Suppressor macrophage treated with lipopolysaccharide for 4 hours (primary cell): ENCODE measurements at regions not wholly inside any gene's neighbourhood (a gene's known extent, or its start where the extent isn't known, plus 50 kb on each side); places are given as distances from the start of the nearest gene placed in this dataset.

Source experiments
- DNase-seq: peaks from one replicate; pipeline ENCODE4 v3.0.0-alpha.2; 2020

DNA sequence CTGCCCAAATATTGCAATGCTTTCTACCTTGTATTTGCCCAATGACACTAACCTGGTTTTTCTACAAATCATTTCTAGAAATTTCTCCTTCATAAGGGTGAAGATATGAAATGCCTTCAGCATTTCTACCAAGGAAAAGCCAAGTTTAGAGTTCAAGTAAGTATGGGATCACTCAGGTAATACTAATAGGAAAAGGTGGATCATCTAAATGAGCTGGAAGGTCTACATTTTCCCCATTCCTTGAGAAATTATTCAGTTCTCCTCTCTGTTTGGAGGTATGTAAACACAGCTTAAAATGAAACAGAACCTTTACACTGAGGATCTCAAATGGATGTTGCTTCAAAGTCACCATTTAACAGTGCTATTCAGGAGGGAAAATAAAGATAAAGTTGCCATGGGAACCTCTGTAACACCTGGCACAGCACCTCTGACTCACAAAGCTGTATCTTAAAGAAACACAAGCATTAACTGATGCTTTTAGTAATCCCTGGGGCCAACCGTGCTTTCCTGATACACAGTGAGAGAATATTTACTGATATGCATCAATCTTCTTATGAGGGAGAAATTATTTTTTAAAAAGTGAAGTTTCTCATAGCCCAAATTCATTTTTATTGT is 161.3 kb downstream of the DRD1 start:
- no peak for DNase-seq

DNA sequence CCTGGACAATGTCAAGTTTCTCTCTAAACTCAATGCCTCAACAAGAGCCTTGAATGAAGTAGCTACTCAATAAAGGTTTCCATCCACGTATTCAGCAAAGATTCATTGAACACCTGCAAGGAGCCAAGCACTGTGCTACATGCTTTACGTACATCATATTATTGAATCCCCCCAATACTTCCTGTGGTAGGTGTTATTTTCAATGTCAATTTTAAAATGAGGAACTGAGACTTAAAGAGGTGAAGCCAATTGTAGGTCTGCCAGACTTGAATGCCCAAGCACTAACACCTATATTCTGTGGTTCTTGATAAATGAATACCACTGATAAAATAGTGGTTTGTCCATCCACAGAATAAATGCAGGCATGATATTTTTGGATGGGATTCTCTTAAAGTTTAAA is 162.3 kb downstream of the DRD1 start:
- no peak for DNase-seq

GRCh38 chr5:175281257-175281656 is 162.7 kb downstream of the DRD1 start:
- no peak for DNase-seq

GRCh38 chr5:175279506-175279905 is 164.5 kb downstream of the DRD1 start:
- no peak for DNase-seq

DNA sequence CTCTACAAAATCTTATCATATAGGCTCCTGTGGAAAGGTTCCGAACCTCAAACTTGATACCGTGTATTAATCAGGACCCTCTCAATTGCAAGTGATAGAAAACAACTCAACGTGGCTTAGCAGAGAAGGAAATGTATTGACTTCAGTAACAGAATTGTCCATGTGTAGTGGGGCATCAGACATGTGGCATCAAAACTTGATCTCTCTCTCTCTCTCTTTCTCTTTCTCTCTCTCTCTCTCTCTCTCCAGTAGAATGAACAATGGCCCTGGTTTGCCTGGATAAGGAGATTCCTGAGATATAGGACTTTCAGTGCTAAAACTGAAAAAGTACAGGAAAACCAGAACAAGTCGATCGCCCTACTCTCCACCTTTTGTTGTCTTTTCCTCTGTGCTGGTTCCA is 168.2 kb downstream of the DRD1 start:
- no peak for DNase-seq

DNA sequence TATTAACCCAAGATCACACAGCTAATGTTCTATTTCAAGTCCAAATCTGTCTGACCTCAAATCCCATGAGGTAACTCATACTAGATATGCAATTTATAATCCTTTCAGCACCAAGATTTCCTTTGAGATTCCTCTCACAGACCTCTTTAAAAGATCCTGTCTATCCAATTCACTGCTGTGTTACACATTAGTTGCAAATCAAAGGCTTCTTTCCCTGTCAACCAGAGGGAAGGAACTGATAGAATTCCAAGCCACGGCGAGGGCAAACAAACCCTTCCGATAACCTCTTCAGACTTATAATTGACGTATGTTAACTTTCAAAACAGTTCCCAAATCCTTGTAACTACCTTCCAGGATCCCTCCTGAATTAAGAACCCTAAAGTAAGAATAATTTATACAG is 168.9 kb downstream of the DRD1 start:
- no peak for DNase-seq

DNA sequence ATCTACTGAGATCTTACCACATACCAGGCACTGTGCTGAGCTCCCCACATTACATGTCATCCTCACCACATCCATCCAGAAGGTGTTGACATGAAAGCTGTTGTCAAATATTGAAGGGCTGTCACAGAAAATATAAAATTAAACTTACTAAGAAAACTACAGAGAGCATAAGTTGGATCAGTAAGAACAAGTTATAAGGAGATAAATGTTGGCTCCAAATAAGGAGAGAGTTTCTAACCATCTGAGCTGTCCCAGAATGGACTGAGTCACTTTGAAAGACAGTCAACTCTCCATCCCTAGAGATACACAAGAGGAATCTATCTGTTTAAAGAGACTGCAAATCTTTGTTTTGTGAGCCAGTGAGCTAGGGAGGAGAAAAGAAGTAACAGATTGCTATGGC is 169.8 kb downstream of the DRD1 start:
- DNase-seq, result no peak

DNA sequence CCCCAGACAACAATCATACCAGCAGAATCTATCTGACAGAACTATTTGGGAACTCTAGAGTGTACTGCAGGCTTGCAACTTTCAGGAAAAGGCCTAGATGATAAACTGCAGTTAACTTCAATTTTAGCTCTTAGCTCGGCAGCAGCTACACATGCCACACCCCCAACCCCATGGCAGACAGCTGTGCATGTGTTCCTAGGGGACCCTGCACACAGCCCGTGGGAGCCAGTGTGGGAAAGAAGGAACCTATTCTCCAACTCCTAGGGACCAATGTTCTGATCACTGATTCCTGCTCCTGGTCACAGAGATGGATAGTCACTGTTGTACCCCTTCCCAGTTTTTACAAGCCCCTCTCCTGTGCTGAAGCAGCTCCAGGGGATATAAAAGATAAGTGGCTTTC is 179.6 kb downstream of the DRD1 start:
- no peak for DNase-seq

- no peak for DNase-seq
Measured at GRCh38 chr5:175263776-175264175, 180.2 kb downstream of the DRD1 start.

DNA sequence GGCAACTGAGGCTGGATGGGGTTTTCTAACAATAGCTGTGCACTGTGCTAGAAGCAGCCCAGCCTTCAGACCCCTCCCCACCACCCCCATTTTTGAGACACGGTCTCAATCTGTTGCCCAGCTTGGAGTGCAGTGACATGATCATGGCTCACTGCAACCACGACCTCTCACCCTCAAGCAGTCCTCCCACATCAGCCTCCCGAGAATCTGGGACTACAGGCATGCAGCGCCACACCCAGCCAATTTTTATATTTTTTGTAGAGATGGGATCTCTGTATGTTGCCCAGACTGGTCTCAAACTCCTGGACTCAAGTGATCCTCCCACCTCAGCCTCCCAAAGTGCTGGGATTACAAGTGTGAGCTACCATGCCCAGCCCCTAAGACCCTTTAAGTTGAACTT is 182.5 kb downstream of the DRD1 start:
- no peak for DNase-seq

DNA sequence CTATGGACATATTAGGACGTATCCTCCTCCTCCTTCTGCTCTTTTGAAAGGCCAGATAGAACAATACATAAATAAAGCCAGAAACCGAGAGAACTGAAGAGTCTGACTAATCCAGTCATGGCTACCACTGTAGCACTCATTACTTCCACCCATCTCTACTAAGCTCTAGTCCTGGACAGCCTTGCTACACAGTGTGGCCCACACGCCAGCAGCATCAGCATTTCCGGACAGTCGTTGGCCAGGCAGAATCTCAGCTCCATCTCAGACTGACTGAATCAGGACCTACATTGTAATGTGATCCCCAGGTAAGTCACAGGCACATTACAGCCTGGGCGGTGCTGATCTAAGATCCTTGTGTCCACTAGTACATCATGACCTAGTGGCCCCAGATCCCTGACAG is 182.9 kb downstream of the DRD1 start:
- no peak for DNase-seq

DNA sequence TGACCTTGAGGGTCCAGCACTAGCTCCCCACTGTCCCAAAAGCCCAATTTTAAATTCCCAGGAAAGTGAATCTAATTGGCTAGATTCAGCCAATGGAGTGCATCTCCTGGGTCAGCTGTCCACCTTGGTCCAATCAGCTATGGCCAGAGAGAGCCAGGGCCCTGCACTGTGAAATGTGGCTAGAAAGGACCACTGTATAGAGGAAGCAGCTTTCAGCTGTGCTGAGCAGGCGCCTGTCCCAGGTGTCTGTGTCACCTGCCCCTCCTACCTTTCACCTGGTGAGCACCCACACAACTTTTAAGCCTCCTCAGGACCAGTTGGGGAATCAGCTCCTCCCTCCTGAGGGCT is 186.2 kb downstream of the DRD1 start:
- DNase-seq, result no peak

DNA sequence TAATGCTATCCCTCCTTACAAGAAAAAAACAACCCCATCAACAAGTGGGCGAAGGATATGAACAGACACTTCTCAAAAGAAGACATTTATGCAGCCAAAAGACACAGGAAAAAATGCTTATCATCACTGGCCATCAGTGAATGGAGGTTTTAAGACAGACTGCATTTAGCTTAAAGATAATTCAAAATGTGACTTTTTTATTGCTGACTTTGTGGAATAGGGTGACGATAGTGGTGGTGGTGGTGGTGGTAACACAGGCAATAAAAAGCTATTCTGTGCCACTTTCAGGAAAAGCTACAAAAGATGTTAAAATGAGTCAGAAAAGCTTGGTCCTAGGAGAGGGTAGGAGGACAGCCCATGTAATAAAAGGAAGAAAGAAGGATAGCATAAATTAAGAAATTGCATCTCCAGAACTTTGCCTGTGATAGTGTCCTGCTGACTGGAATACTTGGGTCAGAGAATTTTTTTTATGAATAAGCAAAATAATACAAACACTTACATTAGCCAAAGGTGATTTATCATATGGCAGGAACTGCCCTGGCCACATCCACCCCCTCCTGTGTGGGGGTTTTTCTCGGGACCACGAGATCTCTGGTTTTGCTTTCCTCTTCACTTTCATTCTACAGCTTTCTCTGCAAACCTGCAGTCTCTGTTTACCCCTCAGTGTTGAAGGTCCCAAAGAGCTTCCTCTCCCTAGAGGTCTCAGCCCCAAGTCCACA is 186.7 kb downstream of the DRD1 start:
- no peak for DNase-seq

- no peak for DNase-seq
Measured at GRCh38 chr5:175254155-175254554, 189.8 kb downstream of the DRD1 start.

- no peak for DNase-seq
Measured at GRCh38 chr5:175253597-175253996, 190.4 kb downstream of the DRD1 start.

DNA sequence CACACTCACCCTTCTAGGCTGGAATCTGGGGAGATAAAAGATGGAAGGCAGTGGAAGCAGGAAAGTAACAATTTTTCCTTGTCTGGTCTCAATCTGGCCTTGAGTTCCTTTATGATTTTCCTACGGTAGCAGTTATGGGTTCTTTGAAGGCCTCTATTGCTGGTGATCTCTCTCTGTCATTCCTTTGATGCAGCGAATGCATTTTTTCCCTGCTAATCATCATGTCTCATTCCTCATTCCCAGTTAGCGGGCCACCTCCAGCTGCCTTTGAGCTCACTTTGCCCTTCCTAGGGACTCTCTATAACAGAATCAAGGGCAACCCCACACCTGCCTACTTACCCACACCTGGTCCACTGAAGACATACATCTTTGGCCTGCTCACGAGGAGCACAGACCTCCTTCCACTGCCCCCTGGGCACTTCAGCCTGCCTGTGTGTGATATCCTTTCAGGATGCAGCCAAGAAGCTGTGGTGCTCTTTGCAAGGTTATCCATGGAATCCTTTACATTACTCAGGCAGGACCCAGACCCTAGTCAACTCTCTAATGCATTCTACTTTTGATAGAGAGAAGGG is 191.7 kb downstream of the DRD1 start:
- DNase-seq, result no peak

- no peak for DNase-seq
Measured at GRCh38 chr5:175250426-175250825, 193.6 kb downstream of the DRD1 start.

- DNase-seq, result no peak
Measured at GRCh38 chr5:175248416-175248905, 195.5 kb downstream of the DRD1 start.

DNA sequence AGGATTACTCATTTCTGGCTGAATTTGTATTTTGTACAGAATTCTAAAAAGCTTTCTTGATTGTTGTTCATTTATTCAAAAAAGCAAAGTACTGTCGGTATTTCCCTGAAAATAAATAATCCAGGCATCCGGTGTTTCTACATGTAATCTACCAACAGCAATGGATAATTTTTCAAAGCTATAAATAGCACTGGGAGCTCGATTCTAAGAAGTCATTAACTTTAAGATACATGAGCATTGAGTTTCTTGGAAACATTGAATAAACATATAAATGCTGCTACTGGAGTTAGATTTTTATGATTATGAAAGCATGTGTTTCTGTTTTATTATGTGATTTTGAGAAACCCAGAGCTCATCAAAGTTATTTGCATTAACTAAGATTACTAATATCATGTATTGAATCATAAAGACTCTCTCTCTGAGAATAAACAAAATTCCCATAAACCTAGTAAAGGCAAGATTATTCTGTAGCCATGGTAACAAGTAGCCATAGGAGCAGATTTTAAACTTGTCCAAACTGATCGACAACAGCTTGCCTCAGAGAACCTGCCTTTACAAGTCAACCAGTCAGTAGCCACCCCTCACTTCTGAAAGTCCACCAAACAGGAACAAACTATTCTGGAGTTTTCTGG is 197.0 kb downstream of the DRD1 start:
- no peak for DNase-seq

DNA sequence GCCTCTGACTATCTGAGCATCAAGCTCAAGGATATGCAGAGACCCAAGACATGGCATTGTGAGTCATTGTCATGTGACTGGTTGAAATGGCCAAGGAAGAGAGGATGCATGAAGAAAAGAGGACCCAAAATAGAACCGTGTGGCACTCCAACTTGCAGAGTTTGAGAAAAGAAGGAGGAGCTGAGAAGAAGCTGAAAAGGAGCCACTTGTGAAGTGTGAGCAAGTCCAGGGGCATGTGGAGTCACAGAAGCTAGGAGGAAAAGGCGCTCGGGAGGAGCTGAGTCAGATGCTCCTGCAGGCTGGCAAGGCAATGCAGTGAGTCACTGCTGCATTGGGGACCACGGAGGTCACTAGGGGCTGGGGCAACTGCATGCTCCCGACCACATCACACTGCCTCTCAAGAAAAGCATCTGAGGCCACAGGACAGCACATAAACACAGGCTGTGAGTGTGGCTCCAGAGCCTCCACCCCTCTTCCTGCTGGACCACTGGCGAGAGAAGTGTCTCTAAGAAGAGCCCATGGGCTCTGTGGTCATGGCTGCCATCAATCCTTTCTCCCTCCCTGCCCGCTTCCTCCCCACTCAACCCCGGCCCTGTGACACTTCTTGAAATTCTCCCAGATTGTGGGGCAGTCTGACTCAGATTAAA is 197.6 kb downstream of the DRD1 start:
- no peak for DNase-seq

GRCh38 chr5:175243441-175243840 is 200.5 kb downstream of the DRD1 start:
- no peak for DNase-seq

GRCh38 chr5:175242207-175242606 is 201.8 kb downstream of the DRD1 start:
- DNase-seq, result no peak

DNA sequence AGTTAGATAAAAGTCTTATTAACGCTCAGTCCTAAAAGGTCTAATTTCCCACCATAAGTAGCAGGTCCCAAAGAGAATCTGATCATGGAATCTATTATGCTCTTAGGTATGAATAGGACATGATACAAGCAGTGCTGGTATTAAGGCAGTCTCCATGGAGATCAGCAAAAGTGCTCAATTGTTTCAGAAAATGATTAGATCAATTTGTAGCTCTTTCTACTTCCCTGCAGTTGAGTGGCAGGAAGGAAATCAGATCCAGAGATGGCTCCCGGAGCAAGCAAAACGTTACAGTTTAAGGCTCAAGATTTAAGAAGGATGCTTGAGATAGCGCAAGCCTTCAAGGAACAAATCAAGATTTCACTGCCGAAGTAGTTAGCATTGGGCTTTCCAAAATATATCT is 205.7 kb downstream of the DRD1 start:
- DNase-seq, result no peak

DNA sequence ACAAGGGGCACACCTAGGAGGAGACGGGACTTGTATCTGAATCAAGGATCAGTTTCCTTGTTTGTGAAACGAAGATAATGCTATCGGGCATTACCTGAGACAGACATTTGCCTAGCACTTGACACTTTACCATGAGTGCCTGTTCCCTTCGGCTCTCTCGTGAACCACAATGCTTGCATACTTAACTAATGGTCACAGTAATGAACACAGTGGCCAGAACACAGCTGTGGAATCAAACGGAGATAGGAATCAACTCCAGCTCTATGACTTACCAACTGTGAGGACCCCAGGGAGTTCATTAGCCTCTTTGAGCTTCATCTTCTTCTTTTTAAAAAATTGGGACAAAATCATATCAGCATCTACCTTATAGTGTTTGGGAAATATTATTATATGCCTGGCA is 207.8 kb downstream of the DRD1 start:
- no peak for DNase-seq
